Type B pancreatic cell (in vitro differentiated cells): ENCODE measurements at regions not wholly inside any gene's neighbourhood (a gene's known extent, or its start where the extent isn't known, plus 50 kb on each side); places are given as distances from the start of the nearest gene placed in this dataset.

Source experiments
- DNase-seq: peaks from one replicate; pipeline ENCODE4 v3.0.0; 2021; ENCODE audit warnings: mixed read lengths; ENCODE audit not compliant: unreplicated experiment; ENCODE audit errors: extremely low spot score
- H3K27ac Mint-ChIP-seq: 2 replicates; pipeline ENCODE4 v1.8.0; 2021; ENCODE audit warnings: mild to moderate bottlenecking, mixed read lengths
- H3K27me3 Mint-ChIP-seq: 2 replicates; pipeline ENCODE4 v1.8.0; 2021; ENCODE audit warnings: mixed read lengths
- H3K36me3 Mint-ChIP-seq: 2 replicates; pipeline ENCODE4 v1.8.0; 2021; ENCODE audit warnings: mixed read lengths
- H3K4me1 Mint-ChIP-seq: one replicate; pipeline ENCODE4 v1.8.0; 2021; ENCODE audit warnings: mixed read lengths; ENCODE audit not compliant: unreplicated experiment
- H3K4me3 Mint-ChIP-seq: 2 replicates; pipeline ENCODE4 v1.8.0; 2021; ENCODE audit warnings: mild to moderate bottlenecking, mixed read lengths
- H3K9me3 Mint-ChIP-seq: 2 replicates; pipeline ENCODE4 v1.8.0; 2021; ENCODE audit warnings: mixed read lengths
- CTCF ChIP-seq: fragments of 200-600 bp; sonication (generic); conservative IDR thresholded peaks from 2 replicates; pipeline ENCODE4 v1.5.0; 2021; ENCODE audit warnings: antibody characterized with exemption, mild to moderate bottlenecking

GRCh38 chr7:31455844-31456243 lies 58.0 kb upstream of the ITPRID1 start:
- Mint-ChIP-seq H3K4me1 (peaks cover 5% of the 10 kb centered on the region), H3K27ac (no peak overlapping the region), H3K36me3 (no peaks in the 10 kb centered on the region), H3K9me3 (no peaks in the 10 kb centered on the region), H3K4me3 (no peak overlapping the region), H3K27me3 (peaks cover 8% of the 10 kb centered on the region)
- no peak for DNase-seq
- TF ChIP-seq CTCF, result no peak

GRCh38 chr7:31456646-31457368 lies 57.1 kb upstream of the ITPRID1 start:
- TF ChIP-seq CTCF, result no peak
- peaks cover 3% of the 10 kb centered on the region for H3K27me3 Mint-ChIP-seq

GRCh38 chr7:31457551-31457950 lies 56.3 kb upstream of the ITPRID1 start:
- no peak for TF ChIP-seq CTCF
- Mint-ChIP-seq H3K4me3 (no peak overlapping the region), H3K36me3 (no peaks in the 10 kb centered on the region), H3K27me3 (peaks cover 3% of the 10 kb centered on the region), H3K9me3 (no peaks in the 10 kb centered on the region), H3K27ac (no peak overlapping the region), H3K4me1 (peaks cover 5% of the 10 kb centered on the region)
- DNase-seq, result no peak

More at GRCh38 chr7:31456646-31457368, 57.1 kb upstream of the ITPRID1 start:
- no peaks in the 10 kb centered on the region for H3K9me3 Mint-ChIP-seq
- no peak for DNase-seq
- H3K4me1 Mint-ChIP-seq, result peaks cover 5% of the 10 kb centered on the region
- no peak overlapping the region for H3K4me3 Mint-ChIP-seq
- no peaks in the 10 kb centered on the region for H3K36me3 Mint-ChIP-seq
- H3K27ac Mint-ChIP-seq, result no peak overlapping the region

GRCh38 chr7:31458203-31458602 lies 55.7 kb upstream of the ITPRID1 start:
- Mint-ChIP-seq H3K27ac (no peak overlapping the region), H3K4me3 (no peak overlapping the region), H3K9me3 (no peaks in the 10 kb centered on the region), H3K36me3 (no peaks in the 10 kb centered on the region), H3K27me3 (peaks cover 4% of the 10 kb centered on the region), H3K4me1 (peaks cover 5% of the 10 kb centered on the region)
- no peak for TF ChIP-seq CTCF
- DNase-seq, result no peak

GRCh38 chr7:31462636-31463035 lies 51.3 kb upstream of the ITPRID1 start:
- no peak for TF ChIP-seq CTCF
- H3K36me3 Mint-ChIP-seq, result no peaks in the 10 kb centered on the region
- H3K4me1 Mint-ChIP-seq, result no peaks in the 10 kb centered on the region
- H3K27me3 Mint-ChIP-seq, result peaks cover 16% of the 10 kb centered on the region
- no peak for DNase-seq
- no peaks in the 10 kb centered on the region for H3K9me3 Mint-ChIP-seq
- H3K4me3 Mint-ChIP-seq, result no peak overlapping the region
- H3K27ac Mint-ChIP-seq, result no peak overlapping the region
